GM18870 (cell line): ENCODE measurements at regions not wholly inside any gene's neighbourhood (a gene's known extent, or its start where the extent isn't known, plus 50 kb on each side); places are given as distances from the start of the nearest gene placed in this dataset.

Experiments
- ATAC-seq: cut with Tn5 transposase; IDR thresholded peaks from one replicate; pipeline ENCODE4 v1.9.1; 2021; ENCODE audit warnings: moderate library complexity; ENCODE audit not compliant: unreplicated experiment

- ATAC-seq = no peak
Measured at GRCh38 chr10:4319870-4320367, 506.1 kb upstream of the AKR1E2 start.

DNA sequence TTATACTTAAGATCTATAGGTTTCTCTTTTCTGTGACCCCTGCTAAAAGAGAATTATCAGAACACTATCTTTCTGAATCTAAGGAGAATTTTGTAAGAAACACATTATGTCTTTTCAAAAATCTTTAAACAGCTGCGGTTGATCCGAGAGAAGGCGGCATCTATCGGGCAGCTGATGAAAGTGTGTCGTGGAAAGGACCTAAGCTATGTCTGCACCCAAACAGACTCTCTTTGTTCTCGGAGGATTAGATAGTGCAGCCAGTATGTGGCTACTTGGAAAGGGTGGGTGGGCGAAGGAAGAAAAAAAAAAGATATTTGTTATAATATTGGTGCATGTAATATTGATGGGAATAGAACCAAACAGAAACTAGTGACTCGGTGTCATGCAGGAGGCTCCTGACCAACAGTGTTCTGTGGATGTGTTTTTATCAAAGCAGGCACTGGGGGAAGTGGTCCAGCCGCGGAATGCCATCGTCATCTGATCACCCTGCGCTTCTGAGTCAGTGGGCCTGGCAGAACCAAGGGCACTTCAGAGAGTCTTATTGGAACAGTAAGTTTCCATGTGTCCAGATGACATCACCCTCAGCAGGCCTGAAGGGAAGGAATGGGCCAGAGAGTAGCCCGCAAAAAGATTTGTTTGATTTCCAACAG is 509.7 kb upstream of the AKR1E2 start:
- no peak for ATAC-seq

GRCh38 chr10:4315551-4315950 is 510.5 kb upstream of the AKR1E2 start:
- ATAC-seq = no peak

GRCh38 chr10:4313051-4313450 is 513.0 kb upstream of the AKR1E2 start:
- no peak for ATAC-seq

- no peak for ATAC-seq
Measured at GRCh38 chr10:4312051-4312835, 513.8 kb upstream of the AKR1E2 start.

GRCh38 chr10:4310172-4310571 is 515.8 kb upstream of the AKR1E2 start:
- ATAC-seq = no peak

DNA sequence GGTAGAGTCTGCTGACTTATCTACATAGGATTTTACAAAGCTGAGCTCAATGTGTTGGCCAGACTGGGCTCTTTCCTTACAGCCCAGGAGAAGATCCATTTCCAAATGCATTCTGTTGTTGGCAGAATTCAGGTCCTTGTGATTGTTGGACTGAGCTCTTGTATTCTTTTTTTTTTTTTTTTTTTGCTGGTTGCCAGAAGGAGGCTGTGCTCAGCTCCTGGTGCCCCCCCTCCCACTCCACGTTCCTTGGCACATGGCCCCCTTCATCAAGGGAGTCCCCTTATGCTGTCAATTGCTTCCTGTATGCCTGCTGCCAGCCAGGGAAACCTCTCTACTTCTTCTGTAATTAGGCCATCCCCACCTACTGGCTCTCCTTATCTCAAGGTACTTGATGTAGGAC is 518.1 kb upstream of the AKR1E2 start:
- ATAC-seq = no peak

- no peak for ATAC-seq
Measured at GRCh38 chr10:4306871-4307270, 519.1 kb upstream of the AKR1E2 start.

DNA sequence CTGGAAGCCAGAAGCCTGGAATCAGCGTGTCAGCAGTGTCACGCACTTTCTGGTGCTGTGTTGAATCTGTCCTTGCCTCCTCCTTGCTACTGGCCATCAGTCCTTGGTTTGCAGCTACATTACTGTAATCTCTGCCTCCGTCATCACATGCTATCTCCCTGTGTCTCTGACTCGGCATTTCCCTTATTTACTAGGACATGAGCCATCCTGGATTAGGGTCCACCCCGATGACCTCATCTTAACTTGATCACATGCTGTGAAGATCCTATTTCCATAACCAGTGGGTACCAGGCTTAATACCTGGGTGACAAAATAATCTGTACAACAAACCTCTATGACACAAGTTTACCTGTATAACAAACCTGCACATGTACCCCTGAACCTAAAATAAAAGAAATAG is 518.0 kb upstream of the KLF6 start:
- ATAC-seq = no peak

DNA sequence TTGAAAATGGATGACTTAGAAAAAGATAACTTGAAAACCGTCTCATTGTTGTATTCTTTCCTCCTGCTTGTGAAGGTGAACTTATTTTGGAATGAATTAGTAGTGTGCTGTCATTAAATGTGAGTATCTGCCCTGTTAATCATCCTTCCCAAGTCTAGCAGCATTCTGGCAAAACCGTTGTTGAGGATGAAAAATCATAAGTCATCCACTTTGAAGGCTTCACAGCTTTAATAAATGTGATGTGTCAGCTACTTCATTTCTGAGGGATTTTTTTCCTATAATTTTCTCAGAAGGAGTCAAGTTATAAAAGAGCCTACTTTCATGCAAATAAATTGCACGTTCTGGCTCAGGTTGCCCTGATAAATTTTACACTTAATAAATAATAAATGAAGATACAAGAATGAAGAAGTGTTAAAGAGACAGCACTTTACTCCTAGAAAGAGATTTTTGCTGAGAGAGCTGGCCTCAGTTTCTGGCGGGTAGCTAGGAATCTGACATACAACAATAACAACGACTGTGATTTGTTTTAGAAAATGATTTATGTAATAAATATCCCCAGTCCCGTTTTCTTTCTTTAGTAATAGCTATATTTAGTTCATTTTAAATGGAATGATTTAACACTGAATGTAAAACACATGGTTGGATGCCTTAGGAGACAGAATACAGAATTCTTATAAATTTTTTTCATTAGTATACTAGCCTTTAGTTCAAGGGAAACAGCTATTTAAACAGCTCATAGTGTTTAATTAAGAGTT is 516.5 kb upstream of the KLF6 start:
- ATAC-seq = no peak

GRCh38 chr10:4296161-4296560 is 511.2 kb upstream of the KLF6 start:
- ATAC-seq = no peak

GRCh38 chr10:4294996-4295792 is 510.2 kb upstream of the KLF6 start:
- ATAC-seq = no peak

DNA sequence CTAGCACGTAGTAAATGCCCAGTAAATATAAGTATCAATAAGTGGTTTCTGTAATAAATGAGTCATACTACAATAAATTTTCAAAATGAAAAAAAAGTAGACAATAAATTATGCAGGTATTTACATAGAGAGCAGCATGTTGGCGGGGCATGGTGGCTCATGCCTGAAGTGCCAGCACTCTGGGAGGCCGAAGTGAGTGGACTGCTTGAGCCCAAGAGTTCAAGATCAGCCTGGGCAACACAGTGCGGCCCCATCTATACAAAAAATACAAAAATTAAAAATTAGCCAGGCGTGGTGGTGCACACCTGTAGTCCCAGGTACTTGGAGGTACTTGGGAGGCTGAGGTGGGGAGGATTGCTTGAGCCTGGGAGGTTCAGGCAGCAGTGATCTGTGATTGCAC is 509.3 kb upstream of the KLF6 start:
- no peak for ATAC-seq

- ATAC-seq = no peak
Measured at GRCh38 chr10:4291990-4292389, 507.0 kb upstream of the KLF6 start.

- no peak for ATAC-seq
Measured at GRCh38 chr10:4285121-4285520, 500.1 kb upstream of the KLF6 start.

DNA sequence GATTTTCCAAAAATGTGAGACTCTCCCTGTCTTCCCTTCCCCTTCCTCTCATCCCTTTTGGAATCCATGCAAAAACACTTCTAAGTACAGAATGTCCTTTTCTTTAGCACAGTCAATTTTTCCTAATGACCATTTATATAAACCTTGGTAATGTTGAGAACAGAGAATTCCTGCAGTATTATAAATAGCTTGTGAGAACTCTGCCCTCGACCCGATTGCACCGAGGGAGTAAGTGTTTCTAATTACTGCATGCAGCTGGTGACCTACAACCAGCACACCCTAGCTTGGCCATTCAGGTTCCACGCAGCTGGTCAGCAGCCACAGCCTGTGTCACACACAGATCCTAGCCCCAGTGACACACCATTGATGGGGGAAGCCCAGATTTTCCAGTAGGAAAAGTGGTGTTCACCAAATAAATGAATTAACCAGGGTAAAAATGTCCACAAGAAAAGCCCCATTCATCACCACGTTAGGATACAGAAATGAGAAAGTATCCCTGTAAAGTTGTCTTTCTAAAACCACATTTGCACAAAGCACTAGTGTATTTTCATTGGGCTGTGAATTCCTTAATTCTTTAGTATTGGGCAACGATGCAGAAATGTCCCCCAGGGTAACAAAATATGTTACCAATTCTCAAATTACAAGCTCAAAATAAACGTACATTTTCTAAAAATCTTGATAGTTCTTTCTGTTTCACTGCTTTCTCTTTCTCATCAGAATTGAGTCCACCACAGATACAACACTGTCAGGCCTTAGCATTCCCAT is 499.0 kb upstream of the KLF6 start:
- ATAC-seq = no peak

DNA sequence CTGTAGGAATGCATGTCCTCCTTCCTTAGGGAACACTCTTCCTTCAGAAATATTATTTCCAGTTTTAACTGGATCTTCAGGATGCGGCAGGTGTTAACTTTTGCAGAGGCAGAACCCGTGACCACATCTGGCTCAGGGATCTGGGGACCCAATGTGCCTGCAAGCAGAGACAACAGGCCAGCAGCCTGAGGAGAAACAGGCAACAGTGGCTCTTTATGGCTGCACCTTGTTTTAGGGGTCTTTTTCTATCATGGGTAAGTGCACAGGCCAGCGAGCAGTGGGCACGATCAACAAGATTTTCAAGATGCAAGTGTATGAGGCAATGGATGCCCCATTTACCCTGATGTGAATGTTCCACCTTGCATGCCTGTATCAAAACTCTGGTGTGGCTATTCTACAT is 497.5 kb upstream of the KLF6 start:
- ATAC-seq = no peak

DNA sequence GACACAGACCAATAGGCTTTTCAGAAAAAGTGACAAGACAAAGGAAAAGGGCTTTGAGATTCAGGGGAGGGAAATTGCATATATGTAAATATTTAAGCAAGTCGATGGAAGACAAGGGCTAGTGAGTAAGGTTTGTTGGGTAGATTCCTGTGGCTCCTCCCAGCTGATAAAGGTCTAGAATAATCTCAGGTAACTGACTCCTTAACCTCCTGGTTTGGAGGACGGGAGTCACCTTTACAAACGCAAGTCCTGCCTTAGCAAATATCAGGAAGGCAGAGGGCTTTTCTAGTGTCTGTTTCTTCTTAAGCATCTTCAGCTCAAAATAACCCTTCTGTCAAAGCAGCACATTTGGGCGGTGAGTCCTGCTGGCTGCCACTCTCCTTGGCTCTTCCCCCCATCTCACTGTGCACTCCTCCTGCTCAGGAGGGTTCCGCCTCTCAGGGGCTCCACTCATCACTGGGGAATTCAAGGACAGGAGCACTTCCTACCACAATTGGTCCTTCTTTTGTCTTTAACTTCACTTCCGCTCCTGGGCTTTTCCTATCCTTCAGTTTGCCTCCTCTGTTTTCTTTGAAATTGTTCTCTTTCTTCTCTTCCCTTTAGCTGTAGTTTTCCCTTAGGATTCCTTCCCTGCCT is 496.3 kb upstream of the KLF6 start:
- no peak for ATAC-seq

GRCh38 chr10:4280461-4281189 is 495.6 kb upstream of the KLF6 start:
- ATAC-seq = no peak
